ENCODE measurements at regions not wholly inside any gene's neighbourhood (a gene's known extent, or its start where the extent isn't known, plus 50 kb on each side); places are given as distances from the start of the nearest gene placed in this dataset.

GRCh38 chr10:36021096-36021495 is 379.0 kb upstream of the FZD8 start:
- intact Hi-C loops (cut with DNase I; ENCODE audit: low total_unique reads): no loop called here
- H3K4me3 ChIP-seq (ENCODE audit: low read depth, poor library complexity, severe bottlenecking): no peak overlapping the region
- WGBS, 2 donors: 0% methylated on average over 1 of the region's 1 CpG
- DNase-seq (ENCODE audit: low spot score in 2 of 2): no peak
- no peak for TF ChIP-seq POLR2A (IDR thresholded peaks at IDR 0.05)
- TF ChIP-seq, protein P1, sequence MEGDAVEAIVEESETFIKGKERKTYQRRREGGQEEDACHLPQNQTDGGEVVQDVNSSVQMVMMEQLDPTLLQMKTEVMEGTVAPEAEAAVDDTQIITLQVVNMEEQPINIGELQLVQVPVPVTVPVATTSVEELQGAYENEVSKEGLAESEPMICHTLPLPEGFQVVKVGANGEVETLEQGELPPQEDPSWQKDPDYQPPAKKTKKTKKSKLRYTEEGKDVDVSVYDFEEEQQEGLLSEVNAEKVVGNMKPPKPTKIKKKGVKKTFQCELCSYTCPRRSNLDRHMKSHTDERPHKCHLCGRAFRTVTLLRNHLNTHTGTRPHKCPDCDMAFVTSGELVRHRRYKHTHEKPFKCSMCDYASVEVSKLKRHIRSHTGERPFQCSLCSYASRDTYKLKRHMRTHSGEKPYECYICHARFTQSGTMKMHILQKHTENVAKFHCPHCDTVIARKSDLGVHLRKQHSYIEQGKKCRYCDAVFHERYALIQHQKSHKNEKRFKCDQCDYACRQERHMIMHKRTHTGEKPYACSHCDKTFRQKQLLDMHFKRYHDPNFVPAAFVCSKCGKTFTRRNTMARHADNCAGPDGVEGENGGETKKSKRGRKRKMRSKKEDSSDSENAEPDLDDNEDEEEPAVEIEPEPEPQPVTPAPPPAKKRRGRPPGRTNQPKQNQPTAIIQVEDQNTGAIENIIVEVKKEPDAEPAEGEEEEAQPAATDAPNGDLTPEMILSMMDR (IDR thresholded peaks at IDR 0.05): no peak

- no peak overlapping the region for H3K4me3 ChIP-seq (ENCODE audit: low read depth, poor library complexity, severe bottlenecking)
- intact Hi-C loops (cut with DNase I; ENCODE audit: low total_unique reads): no loop called here
- TF ChIP-seq POLR2A (IDR thresholded peaks at IDR 0.05): no peak
- 88 to 90% methylated on average over 4 of the region's 4 CpGs for WGBS, 2 donors
- DNase-seq (ENCODE audit: low spot score in 2 of 2): no peak
Observed at GRCh38 chr10:36019749-36020148, 377.7 kb upstream of the FZD8 start.

GRCh38 chr10:36018996-36019395 is 376.9 kb upstream of the FZD8 start:
- TF ChIP-seq POLR2A (IDR thresholded peaks at IDR 0.05): no peak
- TF ChIP-seq, protein P1 (IDR thresholded peaks at IDR 0.05): no peak
- WGBS, 2 donors: 85 to 90% methylated on average over 5 of the region's 5 CpGs
- DNase-seq (ENCODE audit: low spot score in 2 of 2): no peak
- no peak overlapping the region for H3K4me3 ChIP-seq (ENCODE audit: low read depth, poor library complexity, severe bottlenecking)
- intact Hi-C loops (cut with DNase I; ENCODE audit: low total_unique reads): no loop called here

DNA sequence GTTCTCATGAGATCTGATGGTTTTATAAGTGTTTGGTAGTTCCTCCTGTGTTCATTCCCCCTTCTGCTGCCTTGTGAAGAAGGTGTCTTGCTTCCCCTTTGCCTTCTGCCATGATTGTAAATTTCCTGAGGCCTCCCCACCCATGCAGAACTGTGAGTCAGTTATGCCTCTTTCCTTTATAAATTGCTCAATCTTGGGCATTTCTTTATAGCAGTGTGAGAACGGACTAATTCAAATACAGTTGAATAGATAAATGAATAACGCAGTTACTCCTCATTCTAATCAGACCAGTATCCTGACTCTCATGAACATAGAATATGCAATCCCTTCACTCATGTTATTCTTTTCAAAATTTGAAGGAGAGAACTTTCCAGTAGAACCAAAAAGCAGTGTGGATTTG is 375.0 kb upstream of the FZD8 start:
- TF ChIP-seq, protein P1 (IDR thresholded peaks at IDR 0.05): no peak
- TF ChIP-seq POLR2A (IDR thresholded peaks at IDR 0.05): no peak
- intact Hi-C loops (cut with DNase I; ENCODE audit: low total_unique reads): no loop called here
- H3K4me3 ChIP-seq (ENCODE audit: low read depth, poor library complexity, severe bottlenecking): no peak overlapping the region
- no peak for DNase-seq (ENCODE audit: low spot score in 2 of 2)
- 82 to 91% methylated on average over 2 of the region's 2 CpGs for WGBS, 2 donors

GRCh38 chr10:36007369-36007768 is 365.3 kb upstream of the FZD8 start:
- no peak for TF ChIP-seq POLR2A (IDR thresholded peaks at IDR 0.05)
- TF ChIP-seq, protein P1 (IDR thresholded peaks at IDR 0.05): no peak
- no peak overlapping the region for H3K4me3 ChIP-seq (ENCODE audit: low read depth, poor library complexity, severe bottlenecking)
- intact Hi-C loops (cut with DNase I; ENCODE audit: low total_unique reads): no loop called here
- no peak for DNase-seq (ENCODE audit: low spot score in 2 of 2)
- 80 to 83% methylated on average over 4 of the region's 4 CpGs for WGBS, 2 donors

DNA sequence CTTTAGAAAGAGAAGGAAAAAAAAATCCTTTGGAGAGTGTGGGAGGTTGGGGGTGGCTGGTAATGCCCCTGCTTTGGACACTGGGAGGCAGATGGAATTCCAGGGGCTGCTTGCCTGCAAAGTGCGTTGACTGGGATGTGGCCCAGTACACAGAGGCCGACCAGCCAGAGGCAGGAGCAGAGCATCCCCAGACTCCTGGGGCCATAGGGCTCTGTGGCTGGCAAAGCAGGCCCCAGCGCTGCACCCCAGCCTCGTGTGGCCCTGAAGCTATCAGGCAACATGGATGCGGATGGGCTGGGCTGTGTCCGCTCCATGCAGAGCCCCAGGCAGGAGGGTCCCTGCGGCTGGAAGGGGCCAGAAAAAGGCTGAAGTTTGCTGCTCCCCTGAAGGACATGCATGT is 361.6 kb upstream of the FZD8 start:
- WGBS, 2 donors: 87 to 89% methylated on average over 6 to 7 of the region's 7 CpGs
- no peak for DNase-seq (ENCODE audit: low spot score in 2 of 2)
- no peak overlapping the region for H3K4me3 ChIP-seq (ENCODE audit: low read depth, poor library complexity, severe bottlenecking)
- no peak for TF ChIP-seq POLR2A (IDR thresholded peaks at IDR 0.05)
- TF ChIP-seq, protein P1 (IDR thresholded peaks at IDR 0.05): no peak
- intact Hi-C loops (cut with DNase I; ENCODE audit: low total_unique reads): no loop called here

Data from lower leg skin (tissue), 4 donors.